IPS-18c (cell line): ENCODE measurements at regions not wholly inside any gene's neighbourhood (a gene's known extent, or its start where the extent isn't known, plus 50 kb on each side); places are given as distances from the start of the nearest gene placed in this dataset.

Source experiments
- H3K4me3 ChIP-seq: 2 replicates; pipeline ENCODE4 v1.7.0; 2013; ENCODE audit warnings: low read depth, mild to moderate bottlenecking, low read length, moderate library complexity; ENCODE audit not compliant: insufficient read depth
- H3K9me3 ChIP-seq: one replicate; pipeline ENCODE4 v1.6.1; 2013; ENCODE audit warnings: mild to moderate bottlenecking, low read length, moderate library complexity; ENCODE audit not compliant: control insufficient read depth, insufficient read depth

DNA sequence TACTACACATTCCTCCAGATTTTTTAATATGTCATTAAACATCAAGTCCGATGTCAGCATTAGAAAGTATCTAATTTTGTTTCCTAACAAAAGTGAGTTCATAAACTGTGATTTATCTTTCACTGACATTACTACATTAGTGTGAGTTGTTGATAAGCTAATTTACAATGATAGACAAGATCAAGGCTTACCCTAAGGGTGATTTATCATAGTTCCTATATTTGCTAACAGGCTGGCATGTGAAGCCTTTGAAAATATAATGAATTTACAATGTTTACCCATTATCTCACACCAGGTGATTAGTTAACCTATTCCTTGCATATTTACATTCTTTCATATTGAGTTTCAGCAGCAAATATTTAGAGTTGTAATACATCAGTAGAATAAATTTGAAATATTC is 1096.9 kb upstream of the NUDT12 start:
- Histone ChIP-seq H3K9me3 (no peaks in the 10 kb centered on the region), H3K4me3 (no peak overlapping the region)

- Histone ChIP-seq H3K9me3 (no peaks in the 10 kb centered on the region), H3K4me3 (no peak overlapping the region)
These were observed 1089.8 kb upstream of the NUDT12 start for GRCh38 chr5:104652271-104652861.

DNA sequence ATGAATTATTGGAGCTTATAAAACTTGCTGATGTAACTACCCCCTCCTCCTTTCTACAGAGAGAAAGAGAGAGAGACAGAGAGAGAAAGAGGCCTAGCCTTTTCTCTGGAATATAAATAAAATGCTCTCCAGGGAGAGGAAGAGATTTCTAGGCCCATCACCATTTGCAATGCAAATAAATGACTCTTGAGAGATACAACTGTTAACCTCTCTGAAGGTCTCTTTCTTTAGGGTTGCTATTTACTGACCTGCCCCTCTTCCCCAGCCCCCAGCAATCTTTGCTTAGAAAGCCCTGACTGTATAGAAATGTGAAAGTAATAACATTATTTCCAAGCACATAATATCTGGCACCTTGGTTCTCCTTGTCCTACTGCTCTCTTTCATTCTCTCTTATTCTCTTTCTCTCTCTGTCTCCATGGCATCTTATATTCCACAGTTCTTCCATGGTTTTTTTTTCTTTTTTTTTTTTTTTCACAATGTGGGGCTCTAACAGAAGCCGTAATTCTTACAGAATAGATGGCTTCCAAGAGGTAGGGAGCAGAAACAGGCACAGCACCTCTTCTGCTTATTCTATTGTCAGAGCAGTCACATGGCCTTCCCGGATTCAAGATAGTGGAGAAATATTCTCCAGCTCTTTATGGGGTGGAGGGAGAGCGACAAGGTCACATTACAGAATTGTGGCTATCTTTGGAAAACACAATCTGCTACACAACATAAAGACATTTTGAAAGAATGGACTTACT is 1087.9 kb upstream of the NUDT12 start:
- Histone ChIP-seq H3K9me3 (no peaks in the 10 kb centered on the region), H3K4me3 (no peak overlapping the region)

- H3K4me3 ChIP-seq = no peak overlapping the region
- H3K9me3 ChIP-seq = no peaks in the 10 kb centered on the region
These were observed 1083.8 kb upstream of the NUDT12 start for GRCh38 chr5:104646416-104646815.

- no peak overlapping the region for H3K4me3 ChIP-seq
- no peaks in the 10 kb centered on the region for H3K9me3 ChIP-seq
These were observed 1080.7 kb upstream of the NUDT12 start for GRCh38 chr5:104643320-104643719.

DNA sequence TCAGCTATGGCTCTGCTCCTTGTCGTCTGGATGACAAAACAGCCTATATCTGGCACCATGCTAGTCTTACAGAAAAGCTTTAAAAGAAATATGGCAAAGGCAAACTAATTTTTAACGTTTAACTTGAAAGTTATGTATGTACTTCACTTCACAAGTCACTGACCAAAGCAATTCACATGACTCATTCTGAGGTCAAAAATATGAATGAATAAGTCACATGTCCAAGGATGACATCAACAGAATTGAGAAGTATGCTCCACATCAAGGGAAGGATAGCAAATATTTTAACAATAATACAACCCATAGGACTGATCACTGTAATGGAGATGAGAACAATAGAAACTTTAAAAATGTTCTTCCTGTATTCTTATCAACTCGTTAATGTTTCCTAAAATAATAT is 1072.6 kb upstream of the NUDT12 start:
- Histone ChIP-seq H3K9me3 (no peaks in the 10 kb centered on the region), H3K4me3 (no peak overlapping the region)

- no peak overlapping the region for H3K4me3 ChIP-seq
- H3K9me3 ChIP-seq = no peaks in the 10 kb centered on the region
These were observed 1066.3 kb upstream of the NUDT12 start for GRCh38 chr5:104628911-104629310.

- Histone ChIP-seq H3K9me3 (no peaks in the 10 kb centered on the region), H3K4me3 (no peak overlapping the region)
These were observed 1063.5 kb upstream of the NUDT12 start for GRCh38 chr5:104626122-104626521.

DNA sequence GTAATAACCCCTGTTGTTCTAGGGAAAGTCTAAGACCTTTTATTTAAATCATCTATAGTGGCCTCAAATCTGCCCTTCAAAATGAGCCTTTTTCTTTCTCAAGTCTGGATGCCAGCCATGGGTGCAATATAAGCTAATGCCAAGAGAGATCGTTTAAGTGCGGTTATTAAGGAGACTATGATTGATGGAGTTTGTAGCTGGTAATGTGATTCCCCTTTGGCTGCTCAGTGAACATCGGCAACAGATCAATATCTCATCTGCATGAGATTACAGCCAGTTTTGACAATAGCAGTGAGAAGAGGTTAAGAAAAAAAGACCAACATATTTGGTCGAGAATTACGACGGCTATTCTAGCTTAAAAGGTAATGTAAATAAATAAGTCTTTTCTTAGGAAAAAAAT is 1049.4 kb upstream of the NUDT12 start:
- Histone ChIP-seq H3K4me3 (no peak overlapping the region), H3K9me3 (no peaks in the 10 kb centered on the region)

DNA sequence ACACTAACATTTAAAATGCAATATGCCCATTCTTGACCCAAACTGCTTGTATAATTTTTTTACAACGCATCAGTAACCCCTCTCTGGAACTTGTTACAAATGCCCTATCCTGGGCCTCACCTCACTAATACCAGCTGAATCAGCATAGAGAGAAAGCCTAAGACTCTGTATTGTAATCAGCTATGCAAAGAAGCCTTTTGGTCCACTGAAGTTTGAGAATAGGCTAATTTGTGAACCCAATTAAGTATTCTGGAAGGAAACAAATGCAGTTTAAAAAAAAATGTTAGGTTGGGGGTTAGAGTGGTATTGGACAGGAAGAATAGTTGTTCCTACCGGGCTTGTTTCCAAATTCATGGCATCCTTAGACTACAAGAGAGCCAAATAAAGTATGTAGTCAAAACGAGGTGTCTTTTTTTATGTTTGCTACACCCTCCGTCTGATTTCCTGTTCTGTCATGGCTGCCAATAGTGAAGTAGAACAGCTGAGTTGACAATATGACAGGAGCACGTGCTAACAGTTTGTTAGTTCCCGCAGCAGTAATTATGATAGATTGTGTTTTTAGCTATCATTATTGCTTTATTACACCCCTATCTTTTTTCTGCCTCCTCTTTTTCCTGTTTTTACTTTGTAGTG is 1048.7 kb upstream of the NUDT12 start:
- Histone ChIP-seq H3K4me3 (no peak overlapping the region), H3K9me3 (no peaks in the 10 kb centered on the region)

DNA sequence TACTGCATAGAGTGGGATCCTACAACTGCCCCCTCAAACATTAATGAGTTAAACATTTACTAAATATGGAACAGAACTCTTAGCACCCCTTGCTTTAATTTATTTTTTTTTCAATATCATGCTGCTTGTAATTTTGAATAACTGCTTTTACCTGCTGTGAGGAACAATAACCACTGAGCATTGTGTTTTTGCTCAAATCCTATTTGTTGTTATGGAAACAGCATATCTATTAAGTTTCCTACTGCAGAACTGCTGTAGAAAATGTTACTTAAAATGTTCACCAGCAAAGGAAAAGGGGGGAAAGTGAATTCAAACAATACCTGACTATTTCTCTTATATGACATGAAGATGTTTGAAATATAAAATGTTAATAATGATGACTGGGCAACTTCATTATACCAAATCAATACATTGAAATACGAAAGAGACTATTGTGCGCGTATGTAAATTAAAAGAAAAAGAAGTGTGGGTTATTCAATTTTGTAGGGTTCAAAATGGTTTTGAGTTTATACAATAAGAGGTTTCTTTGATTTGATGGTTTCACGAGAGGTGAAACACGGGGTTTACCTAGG is 1043.8 kb upstream of the NUDT12 start:
- Histone ChIP-seq H3K9me3 (no peaks in the 10 kb centered on the region), H3K4me3 (no peak overlapping the region)

DNA sequence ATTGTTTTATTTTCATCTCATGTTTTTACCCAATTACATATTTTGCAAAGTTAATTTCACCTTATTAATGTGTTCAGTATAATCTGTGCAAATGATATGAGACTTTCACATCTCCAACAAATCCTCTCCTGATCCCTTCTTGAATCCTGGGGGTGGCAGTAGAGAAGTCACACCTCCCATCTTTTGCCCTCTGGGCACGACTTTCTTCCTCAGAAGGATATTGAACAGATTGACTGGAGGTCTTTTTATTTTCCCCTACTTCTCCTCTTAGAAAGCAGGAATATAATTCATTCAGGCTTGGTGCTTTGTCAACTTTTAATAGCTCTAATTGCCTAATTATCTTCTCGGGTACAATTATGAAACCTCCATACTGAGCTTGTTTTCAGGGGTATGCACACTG is 1037.1 kb upstream of the NUDT12 start:
- Histone ChIP-seq H3K9me3 (peaks cover 2% of the 10 kb centered on the region), H3K4me3 (no peak overlapping the region)

DNA sequence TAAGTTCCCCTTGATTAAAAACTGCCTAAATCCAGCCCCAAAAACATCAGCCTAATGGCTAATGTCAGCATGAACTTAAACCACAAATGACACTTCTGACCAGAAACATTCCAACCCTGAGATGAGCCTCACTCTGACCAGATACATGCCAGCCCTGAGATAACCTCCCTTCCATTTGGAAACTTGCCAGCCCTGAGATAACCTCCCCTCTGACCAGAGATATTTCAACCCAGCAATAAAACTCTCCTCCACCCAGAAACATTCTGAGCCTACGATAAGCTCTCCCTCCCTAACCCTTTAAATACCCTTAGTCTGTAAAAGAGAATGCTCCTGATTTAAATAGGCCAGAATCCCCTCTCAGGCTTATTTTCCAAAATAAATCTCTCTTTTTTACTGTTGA is 1035.7 kb upstream of the NUDT12 start:
- no peak overlapping the region for H3K4me3 ChIP-seq
- H3K9me3 ChIP-seq = peaks cover 2% of the 10 kb centered on the region

- Histone ChIP-seq H3K4me3 (no peak overlapping the region), H3K9me3 (no peaks in the 10 kb centered on the region)
These were observed 1032.3 kb upstream of the NUDT12 start for GRCh38 chr5:104594850-104595249.

DNA sequence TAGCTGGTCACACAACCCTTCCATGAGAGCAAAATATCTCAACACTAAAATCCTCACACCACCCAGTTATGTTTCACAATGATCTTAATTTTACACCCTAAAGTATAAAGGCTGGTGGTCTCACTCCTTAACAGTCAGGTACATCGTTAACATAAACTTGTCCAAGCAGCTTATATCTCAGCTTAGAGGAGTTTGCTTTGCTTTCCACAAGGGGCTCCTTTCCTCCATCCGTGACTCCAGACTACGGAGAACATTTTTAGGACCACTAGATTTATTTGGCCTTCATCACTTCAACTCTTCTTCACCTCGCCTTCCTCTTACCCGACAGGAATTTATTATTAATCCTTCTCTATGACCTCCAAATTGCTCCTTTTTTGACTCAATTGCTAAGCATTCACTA is 1014.1 kb upstream of the NUDT12 start:
- no peak overlapping the region for H3K4me3 ChIP-seq
- H3K9me3 ChIP-seq = no peaks in the 10 kb centered on the region

DNA sequence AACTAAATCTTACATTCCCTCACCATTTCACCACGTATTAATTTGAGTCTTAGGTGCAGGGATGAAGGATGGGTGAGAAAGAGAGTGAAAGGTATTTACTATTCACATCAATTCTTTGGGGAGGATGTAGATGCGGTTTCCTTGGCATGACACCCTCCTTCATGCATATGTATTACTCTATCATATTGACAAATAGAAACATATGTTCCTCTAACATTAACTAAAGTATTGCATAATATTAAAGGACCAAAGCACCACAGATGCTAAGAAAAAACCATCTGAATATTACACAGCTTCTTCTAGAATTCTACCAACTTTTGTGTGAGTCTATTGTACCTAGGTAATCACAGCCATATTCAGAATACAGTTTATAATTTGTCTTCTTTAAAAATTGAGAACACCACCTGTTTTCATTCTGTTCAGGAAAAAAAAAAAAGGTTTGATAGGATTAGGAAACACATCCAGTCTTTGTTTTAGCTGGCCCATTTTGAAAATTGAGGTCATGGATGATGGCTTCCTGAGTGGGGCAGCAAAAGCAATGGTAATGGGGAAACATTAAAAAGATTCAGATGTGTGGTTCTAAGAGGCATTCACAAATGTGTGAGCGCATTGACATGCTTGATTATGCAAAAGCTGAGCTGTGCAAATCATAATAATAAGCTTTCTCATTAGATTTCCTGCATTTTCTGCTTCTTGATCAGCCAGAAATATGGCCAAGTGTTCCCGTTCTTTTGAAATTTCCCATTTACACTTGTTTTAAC is 1011.5 kb upstream of the NUDT12 start:
- Histone ChIP-seq H3K9me3 (no peaks in the 10 kb centered on the region), H3K4me3 (no peak overlapping the region)

DNA sequence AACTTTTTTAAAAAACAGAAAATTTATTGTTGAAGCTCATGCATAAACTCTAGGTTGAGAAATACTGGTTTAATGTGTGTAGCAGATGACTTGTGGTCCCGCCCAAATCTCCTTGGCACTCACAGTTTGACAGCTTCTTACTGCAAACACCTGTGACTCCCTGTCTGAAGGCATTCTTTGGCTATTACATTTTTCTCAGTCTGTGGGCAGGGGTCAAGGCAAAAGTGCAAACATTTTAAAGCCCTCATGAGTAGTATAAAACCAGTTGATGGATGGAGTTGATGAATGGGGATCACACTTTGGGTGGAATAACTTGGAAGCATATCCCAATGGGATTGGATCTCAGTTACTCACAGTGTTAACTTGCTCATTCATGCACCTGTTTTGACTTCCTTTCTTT is 1007.0 kb upstream of the NUDT12 start:
- Histone ChIP-seq H3K9me3 (no peaks in the 10 kb centered on the region), H3K4me3 (no peak overlapping the region)

- no peak overlapping the region for H3K4me3 ChIP-seq
- no peaks in the 10 kb centered on the region for H3K9me3 ChIP-seq
These were observed 1001.9 kb upstream of the NUDT12 start for GRCh38 chr5:104564530-104564929.
